ENCODE measurements at regions not wholly inside any gene's neighbourhood (a gene's known extent, or its start where the extent isn't known, plus 50 kb on each side); places are given as distances from the start of the nearest gene placed in this dataset.

DNA sequence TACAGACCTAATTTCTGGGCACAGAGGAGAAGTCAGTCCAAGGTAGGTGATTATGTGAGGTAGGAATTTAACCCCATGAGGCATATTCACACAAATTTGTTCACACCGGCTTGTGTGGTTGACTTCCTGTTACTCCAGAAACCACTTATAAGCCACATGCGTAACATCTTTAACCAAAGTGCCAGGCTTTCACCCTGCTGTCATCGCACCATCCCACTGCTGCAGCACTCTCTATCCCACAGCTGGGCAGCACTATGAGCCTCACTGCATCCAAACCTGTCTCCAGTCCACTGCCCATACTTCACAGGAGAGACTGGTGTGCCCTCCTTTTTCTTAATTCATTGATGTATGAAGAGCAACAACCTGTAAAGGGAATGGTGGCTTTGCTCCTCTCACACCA, 128.2 kb upstream of the ARGLU1 start:
- no peak for TF ChIP-seq CTCF (IDR thresholded peaks at IDR 0.05)
- no peak for TF ChIP-seq POLR2AphosphoS5 (IDR thresholded peaks at IDR 0.05)

Measured in breast epithelium (tissue), 3 donors.